NCI-H345 treated with DMSO at 0.1 percent for 48 hours (cell line): ENCODE measurements at regions not wholly inside any gene's neighbourhood (a gene's known extent, or its start where the extent isn't known, plus 50 kb on each side); places are given as distances from the start of the nearest gene placed in this dataset.
"Not testable (repeated sequence)": the region's sequence is repeated elsewhere in the genome, so short reads cannot be mapped to it uniquely, and the experiment has no call there.

ENCODE experiments used
- DNase-seq: peaks from one replicate; lab custom pipeline; 2025; ENCODE audit not compliant: unreplicated experiment; lab: John Stamatoyannopoulos, UW

DNA sequence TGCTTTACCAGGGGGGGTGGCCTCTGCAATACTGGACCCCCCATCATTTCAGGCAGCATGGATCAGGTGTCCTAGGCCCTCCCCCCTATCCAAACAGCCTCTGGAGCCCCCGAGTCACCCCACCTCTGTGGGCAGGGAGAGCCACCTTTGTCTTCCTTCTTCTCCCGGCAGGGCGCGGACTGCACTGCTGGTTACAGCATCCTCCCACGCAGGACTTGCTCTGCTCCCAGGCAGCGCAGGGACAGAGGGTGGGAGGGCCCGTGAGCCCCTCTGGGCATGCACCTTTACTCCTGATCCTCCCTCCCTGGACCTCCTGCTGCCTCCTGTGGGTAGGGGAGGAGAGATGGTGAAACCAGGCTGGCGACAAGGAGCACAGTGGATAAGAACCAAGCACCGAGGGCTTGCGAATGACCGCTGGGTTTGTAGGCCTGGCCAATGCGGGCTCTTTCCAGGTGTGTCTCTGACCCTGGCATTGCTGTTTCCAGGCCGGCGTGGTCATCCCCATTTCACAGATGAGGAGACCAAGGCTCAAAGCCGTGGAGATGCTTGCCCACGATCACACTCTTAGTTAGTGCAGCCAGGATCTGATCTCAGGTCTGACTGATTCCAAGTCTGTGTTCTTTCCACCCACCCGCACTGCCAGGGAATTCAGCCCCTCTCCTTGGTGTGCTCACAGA is 73.6 kb upstream of the TARDBP start:
- no peak for DNase-seq

- no peak for DNase-seq
Measured at GRCh38 chr1:10939654-10940450, 72.6 kb upstream of the TARDBP start.

DNA sequence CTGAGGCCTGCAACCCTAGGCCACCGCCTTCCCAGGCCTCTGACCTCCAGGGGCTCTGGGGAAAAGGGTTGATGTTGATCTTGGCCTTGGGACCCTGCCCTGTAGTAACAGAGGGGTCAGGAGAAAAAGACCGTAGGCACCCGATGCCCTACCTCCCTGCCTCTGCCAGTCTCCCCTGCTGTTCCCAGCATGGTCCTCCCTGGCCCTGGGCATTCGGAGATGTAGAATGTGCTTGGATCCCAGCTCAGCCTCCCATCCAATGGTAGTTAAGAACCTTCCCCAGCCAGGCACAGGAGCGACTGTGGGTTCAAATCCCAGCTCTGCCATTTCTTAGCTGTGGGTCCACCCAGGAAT is 72.0 kb upstream of the TARDBP start:
- no peak for DNase-seq

GRCh38 chr1:10940838-10941237 is 71.6 kb upstream of the TARDBP start:
- DNase-seq = no peak

DNA sequence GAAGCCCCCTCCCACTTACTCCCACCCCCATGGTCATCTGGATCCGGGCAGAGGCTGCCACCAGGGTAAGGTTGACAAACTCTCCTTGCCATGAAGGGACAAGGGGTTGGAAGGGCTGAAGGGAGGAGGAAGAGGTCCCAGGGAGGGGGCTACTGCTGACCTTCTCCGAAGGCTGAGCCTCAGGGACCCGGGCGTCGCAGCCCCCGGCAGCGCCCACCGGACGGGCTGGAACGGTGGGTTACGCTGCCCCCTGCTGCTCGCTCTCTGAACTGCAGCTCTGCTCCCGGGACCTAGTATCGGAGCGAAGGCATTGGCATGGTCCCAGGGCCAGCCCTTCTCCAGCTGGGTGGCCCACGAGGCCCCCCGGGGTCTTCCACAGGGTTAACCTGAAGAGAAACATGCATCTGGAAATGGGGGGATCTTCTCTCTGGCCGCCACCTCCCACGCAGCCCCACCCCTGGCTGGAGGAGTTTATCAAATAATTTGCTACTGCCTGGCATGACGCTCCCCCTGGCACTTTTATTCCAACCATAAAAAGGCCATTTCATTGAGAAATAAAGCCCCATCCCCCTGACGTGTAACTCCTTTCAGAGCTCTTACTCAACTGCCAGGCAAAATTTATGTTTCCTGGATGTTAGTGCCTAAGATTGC is 70.4 kb upstream of the TARDBP start:
- no peak for DNase-seq

DNA sequence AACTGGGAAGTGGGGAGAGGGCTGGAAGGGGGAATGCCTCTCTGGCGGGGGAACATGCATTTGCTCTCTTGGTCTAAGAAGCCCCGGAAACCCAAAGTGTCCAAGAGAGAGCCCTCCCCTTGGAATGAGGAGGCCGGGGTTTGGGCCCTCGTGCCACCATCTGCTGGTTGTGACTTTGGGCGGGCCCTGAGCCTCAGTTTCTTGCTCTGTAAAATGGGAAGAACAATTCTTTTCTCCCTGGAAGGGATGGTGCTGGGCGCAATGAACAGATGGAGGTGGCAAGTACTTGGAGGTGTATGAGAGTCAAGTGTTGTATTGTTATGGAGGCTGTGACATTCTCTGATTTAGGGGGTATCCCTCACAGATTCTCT is 69.9 kb upstream of the TARDBP start:
- no peak for DNase-seq

GRCh38 chr1:10943041-10943440 is 69.4 kb upstream of the TARDBP start:
- DNase-seq = no peak

DNA sequence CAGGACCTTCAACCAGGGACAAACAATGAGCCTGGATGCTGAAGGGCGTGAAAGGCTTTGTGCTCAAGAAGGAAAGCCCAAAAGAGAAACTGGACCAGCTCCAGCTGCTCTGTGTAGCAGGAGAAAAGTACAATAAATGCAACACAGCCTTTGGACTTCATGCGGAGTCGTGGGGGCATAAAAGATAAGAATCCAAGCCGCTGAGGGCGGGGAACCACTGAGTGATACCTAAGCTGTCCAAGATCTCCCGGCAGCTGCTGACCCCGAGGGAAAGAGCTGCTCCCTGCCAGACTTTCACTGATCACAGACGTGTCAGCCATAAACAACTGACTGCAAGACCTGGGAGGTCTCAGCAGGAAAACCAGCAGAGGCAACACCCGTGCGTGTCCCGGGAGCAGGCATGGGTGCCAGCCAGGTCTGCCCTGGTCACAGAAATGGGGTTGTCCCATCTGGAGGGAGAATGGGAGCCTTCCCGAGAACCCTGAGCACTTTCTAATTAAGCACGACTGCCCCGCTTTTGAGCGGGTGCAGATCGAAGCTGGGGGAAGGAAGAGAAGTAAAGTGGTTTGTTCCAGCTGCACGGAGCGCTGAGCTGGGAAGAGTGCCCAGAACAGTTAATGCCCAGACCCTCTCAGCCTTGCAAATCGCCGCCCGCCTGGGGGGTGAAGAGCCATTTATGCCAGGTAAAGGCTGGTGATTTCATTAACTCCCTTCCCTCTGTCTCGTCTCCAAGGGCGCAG is 68.3 kb upstream of the TARDBP start:
- peak; percentile 93 for DNase-seq

GRCh38 chr1:10945991-10946509 is 66.4 kb upstream of the TARDBP start:
- no peak for DNase-seq

DNA sequence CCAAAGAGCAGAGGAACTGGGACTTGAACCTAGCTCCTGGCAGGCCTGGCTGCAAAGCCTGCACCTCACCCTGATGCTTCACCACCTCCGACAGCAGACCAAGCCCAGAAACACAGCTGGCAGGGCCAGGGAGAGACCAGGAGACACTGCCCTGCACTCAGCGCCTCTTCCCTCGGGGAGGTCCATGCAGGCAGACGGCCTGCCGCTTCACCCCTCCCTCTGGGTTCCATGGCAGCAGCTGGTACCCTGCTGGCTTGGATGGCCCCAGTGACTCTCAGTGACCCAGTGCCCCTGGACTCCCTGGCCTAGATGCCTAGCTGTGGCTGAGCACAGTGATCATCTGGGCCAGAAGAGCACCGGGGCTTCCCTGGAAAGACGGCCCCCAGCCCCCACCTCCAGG is 65.3 kb upstream of the TARDBP start:
- no peak for DNase-seq

DNA sequence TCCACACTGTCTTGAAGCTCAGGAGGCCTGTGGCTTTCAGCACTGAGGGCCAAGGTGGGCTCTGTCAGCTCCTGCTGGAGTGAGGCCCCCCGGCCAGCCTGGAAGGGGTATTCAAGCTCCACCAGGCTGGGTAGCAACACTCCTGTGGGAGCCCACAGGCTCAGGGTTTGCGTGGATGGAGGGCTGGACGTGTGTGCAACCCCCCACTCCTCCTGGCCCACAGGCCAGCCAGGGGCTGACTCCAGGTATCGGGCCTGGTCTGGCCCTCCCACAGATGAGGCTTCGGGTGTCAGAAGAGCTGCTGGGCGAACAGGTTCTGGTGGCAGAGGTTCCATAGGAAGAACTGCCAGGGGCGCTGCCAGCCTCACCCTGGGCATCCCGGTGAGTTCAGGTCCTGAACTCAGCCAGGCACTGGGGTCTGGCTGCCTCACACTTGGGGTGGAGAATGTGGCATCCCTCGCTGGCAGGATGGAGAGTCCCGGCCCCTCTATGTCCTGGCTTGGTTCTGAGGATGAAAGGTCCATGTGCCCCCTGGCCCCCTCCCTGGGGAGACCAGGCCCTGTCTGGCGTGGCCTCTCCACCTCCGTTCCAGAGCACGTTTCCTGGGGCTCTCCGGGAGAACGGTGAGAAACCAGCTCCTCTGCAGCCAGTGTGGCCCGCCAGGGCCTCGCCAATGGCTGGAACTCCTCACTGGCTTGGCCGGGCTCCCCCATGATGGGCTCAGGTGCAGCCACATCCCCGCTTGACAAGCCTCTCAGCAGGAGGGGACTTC is 64.6 kb upstream of the TARDBP start:
- DNase-seq = no peak

- DNase-seq = no peak
Measured at GRCh38 chr1:10948463-10948775, 64.0 kb upstream of the TARDBP start.

DNA sequence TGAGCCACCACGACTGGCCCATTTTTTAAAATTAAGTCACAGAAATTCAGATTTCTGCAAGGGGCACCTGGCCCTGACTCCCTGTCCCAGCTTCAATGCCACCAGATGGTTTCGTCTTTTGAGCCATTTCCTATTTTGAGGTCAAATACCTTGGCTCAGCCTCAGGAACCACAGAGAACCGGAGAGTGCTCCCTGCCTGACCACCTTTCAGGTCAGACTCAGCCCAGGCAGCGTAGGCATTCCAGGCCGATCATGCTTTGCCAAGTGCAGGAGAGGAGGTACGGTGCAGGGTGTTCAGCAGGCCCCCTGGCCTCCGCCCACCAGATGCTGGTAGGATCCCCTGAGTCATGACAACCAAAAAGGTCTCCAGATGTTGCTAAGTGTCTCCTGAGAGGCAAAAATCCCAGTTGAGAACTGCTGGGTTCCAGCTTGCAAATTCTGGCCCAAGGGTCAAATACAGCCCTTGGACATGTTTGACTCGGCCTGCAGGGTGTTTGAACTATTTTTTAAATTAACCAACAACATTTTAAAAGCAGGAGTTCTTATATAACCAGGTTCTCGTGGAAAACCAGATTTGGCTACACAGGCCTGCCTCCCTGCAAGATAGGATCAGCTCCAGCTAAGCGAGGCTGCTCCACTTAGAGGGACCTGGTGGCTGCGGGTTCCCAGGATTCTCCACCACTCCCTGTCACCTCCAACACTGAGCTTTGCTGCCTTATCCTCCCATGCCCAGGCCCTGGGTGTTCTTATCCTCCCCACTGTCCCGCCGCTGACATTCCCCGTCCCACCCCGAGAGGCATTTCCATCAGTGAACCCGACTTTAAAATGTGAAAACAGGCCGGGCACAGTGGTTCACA is 61.9 kb upstream of the TARDBP start:
- no peak for DNase-seq

DNA sequence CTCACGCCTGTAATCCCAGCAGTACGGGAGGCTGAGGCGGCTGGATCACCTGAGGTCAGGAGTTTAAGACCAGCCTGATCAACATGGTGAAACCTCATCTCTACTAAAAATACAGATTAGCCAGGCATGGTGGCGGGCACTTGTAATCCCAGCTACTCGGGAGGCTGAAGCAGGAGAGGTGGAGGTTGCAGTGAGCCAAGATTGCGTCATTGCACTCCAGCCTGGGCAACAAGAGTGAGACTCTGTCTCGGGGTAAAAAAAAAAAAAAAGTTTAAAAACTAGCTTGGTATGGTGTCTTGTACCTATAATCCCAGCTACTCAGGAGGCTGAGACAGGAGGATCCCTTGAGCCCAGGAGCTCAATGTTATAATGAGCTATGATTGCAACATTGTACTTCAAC is 61.2 kb upstream of the TARDBP start:
- DNase-seq = not testable (repeated sequence)

DNA sequence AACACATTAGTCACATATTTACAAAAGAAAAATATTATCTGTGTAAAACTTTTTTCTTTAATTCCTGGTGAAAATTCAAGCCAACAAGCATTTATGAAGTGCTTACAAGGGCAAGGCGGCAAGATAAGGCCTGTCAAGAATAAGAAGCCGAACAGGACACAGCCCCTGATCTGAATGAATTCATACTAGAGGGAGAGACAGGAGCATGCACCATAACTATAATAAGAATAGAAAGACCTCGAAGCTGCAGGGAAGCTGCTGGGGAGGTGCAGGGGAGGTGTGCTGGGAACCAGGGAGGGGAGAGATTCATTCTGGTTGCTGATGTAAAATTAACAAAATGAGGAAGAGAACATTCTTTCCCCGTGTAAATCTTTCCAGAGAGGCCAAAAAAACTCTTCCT is 60.5 kb upstream of the TARDBP start:
- no peak for DNase-seq

DNA sequence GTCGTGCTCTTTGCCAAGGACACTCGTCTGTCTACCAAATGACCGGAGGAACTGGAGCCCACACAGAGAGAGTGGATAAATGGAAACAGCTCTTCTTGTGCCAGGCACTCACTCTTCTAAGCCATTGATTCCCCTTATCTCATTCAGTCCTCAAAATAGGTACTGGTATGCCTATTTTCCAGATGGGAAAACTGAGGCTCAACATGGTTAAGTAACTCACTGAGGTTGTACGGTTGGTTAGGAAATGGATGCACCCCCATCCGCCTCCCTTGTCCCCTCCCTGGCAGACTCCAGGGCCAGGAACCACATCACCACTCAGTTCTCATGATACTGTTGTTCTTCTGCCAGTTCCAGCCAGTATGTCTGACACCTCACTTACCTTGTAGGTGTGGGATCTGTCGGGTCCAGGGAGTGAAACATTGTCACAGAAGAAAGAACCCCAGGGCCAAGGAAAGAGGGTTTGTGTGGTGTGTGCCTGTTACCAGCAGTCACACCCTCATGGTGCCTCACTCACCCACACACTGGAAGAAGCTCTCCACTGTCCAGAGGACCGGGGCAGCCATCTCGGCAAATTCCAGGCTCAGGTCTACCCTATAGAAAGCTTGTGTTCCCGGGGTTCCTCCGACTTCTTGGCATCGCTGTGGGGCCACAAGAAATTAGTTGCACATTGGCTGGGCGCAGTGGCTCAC is 58.8 kb upstream of the TARDBP start:
- no peak for DNase-seq

- DNase-seq = no peak
Measured at GRCh38 chr1:10957133-10957532, 55.3 kb upstream of the TARDBP start.

- DNase-seq = peak; percentile 95
Measured at GRCh38 chr1:10958614-10959013, 53.8 kb upstream of the TARDBP start.
